A673 (cell line): ENCODE measurements at regions not wholly inside any gene's neighbourhood (a gene's known extent, or its start where the extent isn't known, plus 50 kb on each side); places are given as distances from the start of the nearest gene placed in this dataset.

ENCODE experiments used
- BruUV-seq: library from RNA; stranded (reverse); fragments of 400-500 nt; replicated peaks from 2 replicates; lab custom pipeline; 2021; lab: Mats Ljungman, UMichigan
- CTCF ChIA-PET: fragments of 300-600 bp; sonication (Branson Sonifier 250); formaldehyde crosslinking; loops from one replicate; lab custom pipeline; 2022; ENCODE audit warnings: antibody characterized with exemption; lab: Charles Lee
- POLR2A ChIA-PET: fragments of 300-600 bp; sonication (Branson Sonifier 250); formaldehyde crosslinking; loops from one replicate; lab custom pipeline; 2022; ENCODE audit warnings: antibody characterized with exemption; ENCODE audit not compliant: low non-redundant PET; lab: Charles Lee
- DNase-seq: peaks from one replicate; pipeline ENCODE4 v3.0.0-alpha.2; 2015; ENCODE audit warnings: low spot score
- H3K27ac ChIP-seq: fragments of 200-600 bp; sonication (generic); 2 replicates; pipeline ENCODE4 v1.5.1; 2016; ENCODE audit warnings: mixed run types, low read depth, mild to moderate bottlenecking, mixed read lengths, antibody characterized with exemption, low read length; ENCODE audit not compliant: poor library complexity, severe bottlenecking
- H3K27me3 ChIP-seq: fragments of 200-600 bp; sonication (generic); replicated peaks from 2 replicates; pipeline ENCODE4 v1.6.1; 2017; ENCODE audit warnings: mixed run types, low read depth, mild to moderate bottlenecking, mixed read lengths, antibody characterized with exemption, low read length; ENCODE audit not compliant: insufficient read depth, poor library complexity
- H3K36me3 ChIP-seq: fragments of 200-600 bp; sonication (generic); 2 replicates; pipeline ENCODE4 v1.6.1; 2016; ENCODE audit warnings: mixed run types, mild to moderate bottlenecking, mixed read lengths, antibody characterized with exemption, low read length; ENCODE audit not compliant: insufficient read depth, poor library complexity, severe bottlenecking
- H3K4me1 ChIP-seq: fragments of 200-600 bp; sonication (generic); 2 replicates; pipeline ENCODE4 v1.6.1; 2017; ENCODE audit warnings: mixed run types, mild to moderate bottlenecking, mixed read lengths, antibody characterized with exemption, low read length; ENCODE audit not compliant: insufficient read depth, poor library complexity, severe bottlenecking
- H3K4me3 ChIP-seq: fragments of 200-600 bp; sonication (generic); 2 replicates; pipeline ENCODE4 v1.5.1; 2016; ENCODE audit warnings: low read depth, mixed run types, mild to moderate bottlenecking, mixed read lengths, low read length; ENCODE audit not compliant: poor library complexity, severe bottlenecking
- H3K9me3 ChIP-seq: fragments of 200-600 bp; sonication (generic); 2 replicates; pipeline ENCODE4 v1.6.1; 2016; ENCODE audit warnings: mixed run types, low read depth, mild to moderate bottlenecking, mixed read lengths, antibody characterized with exemption, low read length; ENCODE audit not compliant: poor library complexity, severe bottlenecking
- EZH2 ChIP-seq: fragments of 200-600 bp; sonication (generic); IDR thresholded peaks from 2 replicates; pipeline ENCODE4 v1.6.1; 2017; ENCODE audit warnings: borderline replicate concordance, low read depth, mild to moderate bottlenecking, mixed read lengths, antibody characterized with exemption, low read length; ENCODE audit not compliant: poor library complexity, severe bottlenecking
- intact Hi-C: fragments of 100-400 bp; cut with micrococcal nuclease; formaldehyde crosslinking; loops from one replicate; pipeline ENCODE4 v1.10.0; 2022; ENCODE audit not compliant: unreplicated experiment
- TF ChIP-seq, protein P1 (sequence below): fragments of 300-800, 200-600 bp; sonication (generic); conservative IDR thresholded peaks from 2 replicates; pipeline ENCODE4 v1.5.1; 2017; ENCODE audit warnings: low read depth, mild to moderate bottlenecking, antibody characterized with exemption, low read length, moderate library complexity, mixed read lengths

DNA sequence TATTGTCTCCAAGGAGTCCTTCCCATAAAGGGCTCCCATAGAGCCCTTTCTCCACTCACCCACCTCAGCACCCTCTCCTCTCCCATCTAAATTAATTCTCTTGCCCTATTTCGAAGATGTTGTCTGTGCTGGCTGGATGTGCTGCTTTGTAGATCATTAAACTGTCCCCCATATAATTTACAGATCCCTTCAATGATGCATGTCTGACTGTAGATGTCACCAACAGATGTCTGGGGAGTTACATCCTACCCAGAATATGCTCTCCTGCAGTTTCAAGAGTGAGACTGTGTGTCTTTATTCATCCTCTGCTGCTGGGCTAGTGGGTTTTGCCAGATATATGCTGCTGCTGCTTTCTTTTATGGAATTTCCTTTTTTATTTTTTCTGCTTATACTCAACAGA lies 351.2 kb downstream of the MLLT3 start:
- DNase-seq = peak; percentile 23

DNA sequence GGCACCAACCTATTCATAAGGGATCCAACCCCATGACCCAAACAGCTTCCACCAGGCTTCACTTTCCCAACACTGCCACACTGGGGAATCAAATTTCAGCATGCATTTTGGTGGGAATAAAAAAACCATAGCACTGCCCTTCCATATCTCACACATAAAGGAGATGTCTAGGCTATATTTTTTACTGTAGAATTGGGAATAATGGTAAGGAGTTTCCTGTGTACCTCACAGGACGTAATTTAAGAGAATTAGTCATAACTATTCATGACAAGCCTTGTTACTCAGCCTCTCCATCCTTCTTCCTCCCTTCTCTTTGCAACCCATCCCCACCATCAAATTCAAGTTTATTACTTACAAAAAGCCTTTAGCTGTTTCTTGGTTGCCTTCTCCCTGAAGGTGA lies 352.1 kb downstream of the MLLT3 start:
- H3K36me3 ChIP-seq = no peaks in the 10 kb centered on the region
- CTCF ChIA-PET = no interaction called here
- H3K4me3 ChIP-seq = no peak overlapping the region
- intact Hi-C loops = loop anchor here (10.0 kb wide), 1 partner anchor 345 kb away; no protein-coding TSS in a partner anchor
- POLR2A ChIA-PET = no interaction called here
- H3K27ac ChIP-seq = no peak overlapping the region
- H3K4me1 ChIP-seq = no peaks in the 10 kb centered on the region
- no peaks in the 10 kb centered on the region for H3K27me3 ChIP-seq
- no TSS peak for BruUV-seq
- TF ChIP-seq EZH2 = no peak
- TF ChIP-seq, protein P1, sequence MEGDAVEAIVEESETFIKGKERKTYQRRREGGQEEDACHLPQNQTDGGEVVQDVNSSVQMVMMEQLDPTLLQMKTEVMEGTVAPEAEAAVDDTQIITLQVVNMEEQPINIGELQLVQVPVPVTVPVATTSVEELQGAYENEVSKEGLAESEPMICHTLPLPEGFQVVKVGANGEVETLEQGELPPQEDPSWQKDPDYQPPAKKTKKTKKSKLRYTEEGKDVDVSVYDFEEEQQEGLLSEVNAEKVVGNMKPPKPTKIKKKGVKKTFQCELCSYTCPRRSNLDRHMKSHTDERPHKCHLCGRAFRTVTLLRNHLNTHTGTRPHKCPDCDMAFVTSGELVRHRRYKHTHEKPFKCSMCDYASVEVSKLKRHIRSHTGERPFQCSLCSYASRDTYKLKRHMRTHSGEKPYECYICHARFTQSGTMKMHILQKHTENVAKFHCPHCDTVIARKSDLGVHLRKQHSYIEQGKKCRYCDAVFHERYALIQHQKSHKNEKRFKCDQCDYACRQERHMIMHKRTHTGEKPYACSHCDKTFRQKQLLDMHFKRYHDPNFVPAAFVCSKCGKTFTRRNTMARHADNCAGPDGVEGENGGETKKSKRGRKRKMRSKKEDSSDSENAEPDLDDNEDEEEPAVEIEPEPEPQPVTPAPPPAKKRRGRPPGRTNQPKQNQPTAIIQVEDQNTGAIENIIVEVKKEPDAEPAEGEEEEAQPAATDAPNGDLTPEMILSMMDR = no peak
- no peak for DNase-seq
- no peaks in the 10 kb centered on the region for H3K9me3 ChIP-seq

More for the DNA sequence above, 351.2 kb downstream of the MLLT3 start:
- ChIA-PET POLR2A (no interaction called here), CTCF (no interaction called here)
- Histone ChIP-seq H3K27ac (no peak overlapping the region), H3K9me3 (no peaks in the 10 kb centered on the region), H3K4me3 (no peak overlapping the region), H3K4me1 (no peaks in the 10 kb centered on the region), H3K36me3 (no peaks in the 10 kb centered on the region), H3K27me3 (no peaks in the 10 kb centered on the region)
- TF ChIP-seq EZH2 = no peak
- TF ChIP-seq, protein P1 = no peak
- BruUV-seq = no TSS peak
- intact Hi-C loops = loop anchor here (10.0 kb wide), 1 partner anchor 346 kb away; no protein-coding TSS in a partner anchor

DNA sequence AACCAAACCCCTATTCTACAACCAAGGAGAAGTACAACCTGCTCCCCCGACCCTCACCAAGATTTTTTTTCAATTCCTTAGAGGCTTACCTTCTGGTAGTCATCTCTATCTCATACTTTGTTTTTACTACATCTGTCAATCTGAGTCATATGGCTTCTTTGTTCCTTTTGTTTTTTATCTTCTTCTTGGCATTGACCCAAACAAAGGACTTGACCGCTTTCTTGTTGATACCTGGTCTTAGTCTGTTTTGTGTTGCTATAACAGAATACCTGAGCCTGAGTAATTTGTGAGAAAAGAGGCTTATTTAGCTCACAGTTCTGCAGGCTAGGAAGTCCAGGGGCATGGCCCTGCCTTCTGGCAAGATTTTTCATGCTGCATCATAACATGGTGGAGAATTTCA lies 352.7 kb downstream of the MLLT3 start:
- Histone ChIP-seq H3K36me3 (no peaks in the 10 kb centered on the region), H3K9me3 (no peaks in the 10 kb centered on the region), H3K4me3 (no peak overlapping the region), H3K4me1 (no peaks in the 10 kb centered on the region), H3K27ac (no peak overlapping the region), H3K27me3 (no peaks in the 10 kb centered on the region)
- CTCF ChIA-PET = no interaction called here
- POLR2A ChIA-PET = no interaction called here
- no TSS peak for BruUV-seq
- DNase-seq = no peak
- intact Hi-C loops = loop anchor here (10.0 kb wide), 1 partner anchor 345 kb away; no protein-coding TSS in a partner anchor
- TF ChIP-seq, protein P1 = no peak
- no peak for TF ChIP-seq EZH2
